Heart left ventricle (tissue), 16 donors: ENCODE measurements at regions not wholly inside any gene's neighbourhood (a gene's known extent, or its start where the extent isn't known, plus 50 kb on each side); places are given as distances from the start of the nearest gene placed in this dataset.

Experiments
- ATAC-seq, 4 donors: fragments of 200-7000 bp; cut with Tn5 transposase; one replicate each; pipeline ENCODE4 v1.9.1; 2020 to 2022; ENCODE audit warnings: moderate library complexity in 4 of 4, mild to moderate bottlenecking in 3 of 4, moderate number of reproducible peaks in 1 of 4
- DNase-seq, 5 donors: peaks; one replicate each; pipeline ENCODE4 v3.0.0-alpha.2; 2020
- H3K27ac ChIP-seq, 12 donors: fragments of 200-600 bp; sonication (generic) in 4 of 12; one replicate each; pipeline versions ENCODE4 v1.5.0 to v1.8.0; 2016 to 2022; ENCODE audit warnings: mild to moderate bottlenecking in 2 of 12
- H3K27me3 ChIP-seq, 9 donors: fragments of 200-600 bp; sonication (generic) in 2 of 9; one replicate each; pipeline versions ENCODE4 v1.5.1 to v1.8.0; 2016 to 2022; ENCODE audit warnings: mild to moderate bottlenecking in 3 of 9
- H3K36me3 ChIP-seq, 9 donors: fragments of 200-600 bp; sonication (generic) in 2 of 9; one replicate each; pipeline versions ENCODE4 v1.5.0 to v1.8.0; 2018 to 2022; ENCODE audit warnings: mild to moderate bottlenecking in 2 of 9
- H3K4me1 ChIP-seq, 12 donors: fragments of 200-600 bp; sonication (generic) in 4 of 12; one replicate each; pipeline versions ENCODE4 v1.5.0 to v1.8.0; 2016 to 2022; ENCODE audit warnings: mild to moderate bottlenecking in 3 of 12
- H3K4me3 ChIP-seq, 12 donors: fragments of 200-600 bp; sonication (generic) in 4 of 12; one replicate each; pipeline versions ENCODE4 v1.5.0 to v1.8.0; 2017 to 2022; ENCODE audit warnings: mild to moderate bottlenecking in 9 of 12, moderate library complexity in 4 of 12
- H3K9me3 ChIP-seq, 12 donors: fragments of 200-600 bp; sonication (generic) in 4 of 12; one replicate each; pipeline versions ENCODE4 v1.5.0 to v1.8.0; 2016 to 2022; ENCODE audit warnings: mild to moderate bottlenecking in 1 of 12
- CTCF ChIP-seq, 12 donors: fragments of 200-600 bp; sonication (generic) in 4 of 12; IDR thresholded peaks; one replicate each; pipeline versions ENCODE4 v1.5.0 to v1.8.0; 2018 to 2022; ENCODE audit warnings: antibody characterized with exemption in 12 of 12, mild to moderate bottlenecking in 5 of 12
- POLR2A ChIP-seq, 2 donors: fragments of 450-650 bp; IDR thresholded peaks; one replicate each; pipeline ENCODE4 v1.6.1; 2017; ENCODE audit warnings: antibody characterized with exemption in 2 of 2, mild to moderate bottlenecking in 2 of 2, moderate library complexity in 2 of 2
- WGBS, 4 donors: extraction: QIAGEN DNeasy Blood & Tissue Kit in 2 of 4; methylation state at CpG; one replicate each; pipeline versions ENCODE4 v1.1.5 to v1.1.7; 2013 to 2018; 5-methylcytosine and 5-hydroxymethylcytosine counted together
- intact Hi-C, 10 donors: fragments of 100-400 bp; cut with DNase I; formaldehyde crosslinking; loops; one replicate each; pipeline versions ENCODE4 v1.11.1 to v1.14.2; 2022
- donor health status: ischemic (EF 13 %, LVEDD 7.1; RV severe dilation, severe dysfunction).
- donor health status: healthy with polysubstance abuse.
- donor health status: DM: no; HTN: yes; CAD: no.
- donor health status: DM: no; HTN: no; CAD: no.
- donor health status: ischemic (EF 25% LVEDD 6.9; RV normal size, moderate dysfunction).
- donor health status: ischemic (EF 25% LVEDD 5.7; RV mildly dilated, moderate dysfunction).
- donor health status: healthy.
- donor health status: DM: yes; HTN: yes; CAD: no.
- donor health status: ischemic (EF 35%, LVEDD 5.7; RV mildly dilated, moderate dysfunction).
- donor health status: nonischemic (EF 11% LVEDD 7.7; RV severe dilation, severe dysfunction).
- donor health status: DM: yes; HTN: yes; CAD: no.
- donor health status: PGD.
- donor health status: ischemic (EF 29% LVEDD 5.4; RV normal size, mild dysfunction).
- donor health status: nonischemic (EF 23%, LVEDD 6.1; RV moderate dilation, normal function).

GRCh38 chr1:232305050-232305449 lies 324.9 kb downstream of the SIPA1L2 start:
- Histone ChIP-seq H3K27me3 (no peaks in the 10 kb centered on the region), H3K27ac (no peak overlapping the region), H3K9me3 (peaks cover 0 to 8% (median 0%) of the 10 kb centered on the region in 12 donors), H3K36me3 (no peaks in the 10 kb centered on the region), H3K4me3 (no peak overlapping the region), H3K4me1 (peaks cover 0 to 27% (median 14%) of the 10 kb centered on the region in 12 donors)
- intact Hi-C loops, result loop anchor here in 7 of 10 donors (5.0 to 10.0 kb wide), 6 partner anchors 127 to 440 kb away; no protein-coding TSS in a partner anchor
- DNase-seq (no peak), ATAC-seq (no peak)
- TF ChIP-seq CTCF (IDR thresholded peaks at IDR 0.05) (no peak), POLR2A (IDR thresholded peaks at IDR 0.05) (no peak)
- 77 to 90% (median 83%) methylated on average over 4 of the region's 4 CpGs for WGBS, 4 donors

- DNase-seq (no peak), ATAC-seq (no peak)
- intact Hi-C loops, result loop anchor here in 2 of 10 donors (10.0 kb wide), 3 partner anchors 322 to 438 kb away; no protein-coding TSS in a partner anchor
- Histone ChIP-seq H3K36me3 (no peaks in the 10 kb centered on the region), H3K27ac (no peak overlapping the region), H3K9me3 (peaks cover 0 to 3% (median 0%) of the 10 kb centered on the region in 12 donors), H3K4me3 (no peak overlapping the region), H3K27me3 (no peaks in the 10 kb centered on the region), H3K4me1 (peaks cover 0 to 27% (median 14%) of the 10 kb centered on the region in 12 donors)
- WGBS, 4 donors, result 96 to 97% (median 97%) methylated on average over 5 of the region's 5 CpGs
- TF ChIP-seq POLR2A (IDR thresholded peaks at IDR 0.05), result no peak
- TF ChIP-seq CTCF (IDR thresholded peaks at IDR 0.05), result no peak
Observed at GRCh38 chr1:232303222-232303620, 326.7 kb downstream of the SIPA1L2 start.

- Histone ChIP-seq H3K27ac (no peak overlapping the region), H3K27me3 (no peaks in the 10 kb centered on the region), H3K4me3 (no peak overlapping the region), H3K9me3 (no peaks in the 10 kb centered on the region), H3K4me1 (peaks cover 0 to 26% (median 14%) of the 10 kb centered on the region in 12 donors), H3K36me3 (no peaks in the 10 kb centered on the region)
- DNase-seq (no peak), ATAC-seq (no peak)
- TF ChIP-seq CTCF (IDR thresholded peaks at IDR 0.05) (no peak), POLR2A (IDR thresholded peaks at IDR 0.05) (no peak)
- 72 to 76% (median 74%) methylated on average over 4 of the region's 4 CpGs for WGBS, 4 donors
- intact Hi-C loops, result loop anchor here in 2 of 10 donors (10.0 kb wide), 3 partner anchors 322 to 438 kb away; no protein-coding TSS in a partner anchor
Observed at GRCh38 chr1:232302376-232303221, 327.3 kb downstream of the SIPA1L2 start.

GRCh38 chr1:232301246-232301645 lies 328.7 kb downstream of the SIPA1L2 start:
- 93 to 96% (median 95%) methylated on average over 8 of the region's 8 CpGs for WGBS, 4 donors
- ATAC-seq, result no peak
- TF ChIP-seq POLR2A (IDR thresholded peaks at IDR 0.05) (no peak), CTCF (IDR thresholded peaks at IDR 0.05) (no peak)
- Histone ChIP-seq H3K27ac (no peak overlapping the region), H3K4me3 (no peak overlapping the region), H3K4me1 (peaks cover 0 to 14% (median 8%) of the 10 kb centered on the region in 12 donors), H3K27me3 (no peaks in the 10 kb centered on the region), H3K36me3 (no peaks in the 10 kb centered on the region), H3K9me3 (no peaks in the 10 kb centered on the region)
- no peak for DNase-seq
- intact Hi-C loops, result loop anchor here in 2 of 10 donors (10.0 kb wide), 3 partner anchors 324 to 436 kb away; no protein-coding TSS in a partner anchor
